Fibroblast of villous mesenchyme (primary cell): ENCODE measurements at regions not wholly inside any gene's neighbourhood (a gene's known extent, or its start where the extent isn't known, plus 50 kb on each side); places are given as distances from the start of the nearest gene placed in this dataset.
"Not testable (repeated sequence)": the region's sequence is repeated elsewhere in the genome, so short reads cannot be mapped to it uniquely, and the experiment has no call there.

Source experiments
- DNase-seq: peaks from one replicate; pipeline ENCODE4 v3.0.0-alpha.2; 2010; ENCODE audit warnings: low read depth
- H3K4me3 ChIP-seq: 2 replicates; pipeline ENCODE4 v1.5.1; 2011; ENCODE audit warnings: low read depth, mild to moderate bottlenecking, low read length
- CTCF ChIP-seq: IDR thresholded peaks from 2 replicates; pipeline ENCODE4 v1.5.1; 2012; ENCODE audit warnings: low read depth, mild to moderate bottlenecking, low read length; ENCODE audit not compliant: insufficient read depth

DNA sequence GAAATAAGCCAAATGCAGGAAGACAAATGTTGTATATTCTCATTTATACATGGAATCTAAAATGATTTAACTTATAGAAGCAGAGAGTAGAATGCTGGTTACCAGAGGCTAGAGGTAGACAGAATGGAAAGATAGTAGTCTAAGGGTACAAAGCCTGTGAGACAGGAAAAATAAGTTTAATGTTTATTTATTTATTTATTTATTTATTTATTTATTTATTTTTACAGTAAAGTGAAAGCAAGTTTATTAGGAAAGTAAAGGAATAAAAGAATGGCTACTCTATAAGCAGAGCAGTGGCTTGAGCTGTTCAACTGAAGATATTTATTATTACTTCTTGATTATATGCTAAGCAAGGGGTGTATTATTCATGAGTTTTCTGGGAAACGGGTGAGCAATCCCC, 203.2 kb downstream of the LAS1L start:
- DNase-seq, result no peak
- no peak overlapping the region for H3K4me3 ChIP-seq
- no peak for TF ChIP-seq CTCF

DNA sequence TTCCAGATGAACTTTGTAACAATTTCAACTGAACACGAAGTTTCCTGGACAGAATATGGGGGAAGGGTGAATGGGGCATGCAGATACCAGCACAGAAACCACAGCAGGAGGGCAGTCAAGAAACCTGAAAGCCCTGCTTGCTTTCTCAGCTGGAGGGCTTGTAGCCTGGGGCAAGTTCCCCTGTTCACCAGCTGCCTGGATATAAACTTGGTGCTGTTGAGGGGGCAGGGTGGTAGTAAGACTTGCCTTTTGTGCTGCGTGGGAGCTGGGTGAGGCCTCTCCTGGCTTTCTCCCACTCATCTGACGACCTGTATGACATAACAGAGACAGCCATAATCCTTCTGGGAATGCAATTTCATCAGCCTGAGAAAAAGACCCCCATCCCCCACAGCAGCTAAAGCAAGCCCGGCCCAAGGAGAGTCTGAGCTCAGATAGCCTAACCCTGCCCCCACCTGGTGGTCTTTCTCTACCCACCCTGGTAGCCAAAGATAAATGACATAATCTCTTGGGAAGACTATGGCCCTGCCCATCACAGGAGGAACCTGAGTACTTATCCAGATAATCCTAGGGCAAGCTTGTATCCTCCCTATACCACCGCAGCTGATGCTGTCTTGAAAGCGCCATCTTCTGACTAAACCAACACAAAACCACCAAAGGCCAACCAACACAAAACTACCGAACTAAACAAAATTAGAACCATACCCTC, 234.3 kb downstream of the LAS1L start:
- DNase-seq, result no peak
- no peak overlapping the region for H3K4me3 ChIP-seq
- no peak for TF ChIP-seq CTCF

GRCh38 chrX:65282905-65283304, 251.7 kb downstream of the LAS1L start:
- DNase-seq, H3K4me3 ChIP-seq: not testable (repeated sequence)

- TF ChIP-seq CTCF, result no peak
- DNase-seq, result no peak
- no peak overlapping the region for H3K4me3 ChIP-seq
Measured at GRCh38 chrX:65273152-65273551, 261.4 kb downstream of the LAS1L start.

- no peak for TF ChIP-seq CTCF
- no peak overlapping the region for H3K4me3 ChIP-seq
- no peak for DNase-seq
Measured at GRCh38 chrX:65266482-65266881, 268.1 kb downstream of the LAS1L start.

DNA sequence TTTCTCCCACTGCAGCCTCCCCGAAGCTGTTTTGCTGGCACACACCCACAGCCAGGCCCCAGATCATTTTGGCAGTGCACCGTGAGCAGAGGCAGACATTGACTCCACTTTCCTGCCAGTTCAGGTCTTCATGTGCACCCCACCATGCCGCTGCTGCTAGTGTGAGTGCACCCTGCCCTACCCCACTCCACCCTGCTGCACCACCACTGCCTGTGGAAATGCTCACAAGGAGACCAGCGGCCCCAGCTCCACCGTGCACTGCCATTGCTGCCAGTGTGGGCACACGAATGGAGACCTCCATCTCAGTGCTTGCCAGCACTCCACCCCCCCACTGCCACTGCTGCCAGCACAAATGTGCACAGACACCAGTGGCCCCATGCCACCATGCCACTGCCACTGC, 277.6 kb upstream of the ZC4H2 start:
- no peak for TF ChIP-seq CTCF
- DNase-seq, result no peak
- no peak overlapping the region for H3K4me3 ChIP-seq

GRCh38 chrX:65241059-65241721, 264.9 kb upstream of the ZC4H2 start:
- no peak for TF ChIP-seq CTCF
- DNase-seq, result no peak

More at GRCh38 chrX:65241059-65241721, 264.9 kb upstream of the ZC4H2 start:
- H3K4me3 ChIP-seq, result no peak overlapping the region
